MM.1S (cell line): ENCODE measurements at regions not wholly inside any gene's neighbourhood (a gene's known extent, or its start where the extent isn't known, plus 50 kb on each side); places are given as distances from the start of the nearest gene placed in this dataset.

Experiments
- DNase-seq: peaks from one replicate; pipeline ENCODE4 v3.0.0-alpha.2; 2015
- H2AFZ ChIP-seq: fragments of 300-600 bp; sonication (generic); 2 replicates; pipeline ENCODE4 v1.6.0; 2016; ENCODE audit warnings: antibody characterized with exemption, low read length
- H3F3A ChIP-seq: fragments of 300-600 bp; sonication (generic); 2 replicates; pipeline ENCODE4 v1.6.1; 2016; ENCODE audit warnings: mild to moderate bottlenecking, antibody characterized with exemption, low read length, moderate library complexity, mixed read lengths; ENCODE audit not compliant: insufficient read depth
- H3K27ac ChIP-seq: fragments of 300-600 bp; sonication (generic); 2 replicates; pipeline ENCODE4 v1.5.1; 2016; ENCODE audit warnings: mild to moderate bottlenecking, low read length
- H3K27me3 ChIP-seq: fragments of 300-600 bp; sonication (generic); replicated peaks from 2 replicates; pipeline ENCODE4 v1.6.0; 2016; ENCODE audit warnings: low read length; ENCODE audit not compliant: insufficient read depth
- H3K36me3 ChIP-seq: fragments of 300-600 bp; sonication (generic); replicated peaks from 2 replicates; pipeline ENCODE4 v1.6.1; 2016; ENCODE audit warnings: mild to moderate bottlenecking, low read length, mixed read lengths; ENCODE audit not compliant: insufficient read depth
- H3K4me1 ChIP-seq: fragments of 300-600 bp; sonication (generic); 2 replicates; pipeline ENCODE4 v1.6.1; 2016; ENCODE audit warnings: low read length, mixed read lengths
- H3K4me2 ChIP-seq: fragments of 300-600 bp; sonication (generic); 2 replicates; pipeline ENCODE4 v1.6.0; 2016; ENCODE audit warnings: low read depth, low read length
- H3K4me3 ChIP-seq: fragments of 300-600 bp; sonication (generic); 2 replicates; pipeline ENCODE4 v1.5.1; 2016; ENCODE audit warnings: low read length, mixed read lengths
- H3K79me2 ChIP-seq: fragments of 300-600 bp; sonication (generic); 2 replicates; pipeline ENCODE4 v1.6.1; 2016; ENCODE audit warnings: mixed run types, low read length, mixed read lengths
- H3K9ac ChIP-seq: fragments of 300-600 bp; sonication (generic); 2 replicates; pipeline ENCODE4 v1.6.1; 2016; ENCODE audit warnings: low read length, mixed read lengths
- H3K9me2 ChIP-seq: fragments of 300-600 bp; sonication (generic); replicated peaks from 2 replicates; pipeline ENCODE4 v1.6.1; 2016; ENCODE audit warnings: mild to moderate bottlenecking, low read length, mixed read lengths; ENCODE audit not compliant: insufficient read depth
- H3K9me3 ChIP-seq: fragments of 300-600 bp; sonication (generic); replicated peaks from 2 replicates; pipeline ENCODE4 v1.6.1; 2016; ENCODE audit warnings: mild to moderate bottlenecking, low read length, mixed read lengths; ENCODE audit not compliant: insufficient read depth
- H4K20me1 ChIP-seq: fragments of 300-600 bp; sonication (generic); 2 replicates; pipeline ENCODE4 v1.6.1; 2016; ENCODE audit warnings: mild to moderate bottlenecking, low read length, moderate library complexity, mixed read lengths; ENCODE audit not compliant: insufficient read depth
- EZH2 ChIP-seq: fragments of 300-600 bp; sonication (generic); optimal IDR thresholded peaks from 2 replicates; pipeline ENCODE3; 2017; ENCODE audit warnings: low read depth, mild to moderate bottlenecking, antibody characterized with exemption, low read length, mixed read lengths
- EZH2phosphoT487 ChIP-seq: fragments of 300-600 bp; sonication (generic); IDR thresholded peaks from 2 replicates; pipeline ENCODE4 v1.6.1; 2018; ENCODE audit warnings: antibody characterized with exemption, low read length
- TF ChIP-seq, protein P1 (sequence below): fragments of 300-600 bp; sonication (generic); IDR thresholded peaks from 2 replicates; pipeline ENCODE4 v1.5.1; 2016; ENCODE audit warnings: antibody characterized with exemption, low read length, mixed read lengths

DNA sequence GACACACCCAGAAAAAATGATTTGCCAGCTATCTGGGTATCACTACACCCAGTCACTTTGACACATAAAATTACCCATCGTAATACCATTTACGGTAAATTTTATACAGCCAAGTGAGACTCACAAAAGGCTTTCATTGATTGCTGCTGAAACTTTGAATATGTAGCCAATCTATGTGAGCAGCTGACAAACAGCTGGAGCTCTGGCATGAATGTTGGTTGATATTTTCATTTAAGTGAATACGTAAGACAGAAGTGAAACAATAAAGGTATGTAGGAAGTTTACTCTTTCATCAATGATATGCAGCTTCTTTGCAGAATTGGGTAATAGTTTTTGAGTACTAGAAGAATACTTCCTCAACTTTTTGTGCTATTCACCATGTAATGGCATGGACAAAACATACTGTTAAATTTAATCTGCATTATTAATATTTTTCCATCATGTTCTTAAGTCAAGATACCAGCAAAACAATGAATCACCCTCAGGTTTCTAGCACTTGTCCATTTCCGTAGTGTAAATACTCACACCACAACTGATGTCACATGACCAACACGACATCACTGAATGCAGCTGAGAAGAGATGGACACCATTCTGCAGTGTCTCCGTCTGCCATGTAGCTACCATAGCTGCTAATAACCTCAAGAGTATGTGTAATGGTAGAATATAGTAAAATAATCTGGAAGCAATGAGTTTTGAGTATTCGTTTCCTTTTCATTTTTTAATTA, 205.9 kb upstream of the HES1 start:
- Histone ChIP-seq H3F3A (no peaks in the 10 kb centered on the region), H3K4me3 (no peak overlapping the region), H3K27ac (no peak overlapping the region), H3K9me3 (no peaks in the 10 kb centered on the region), H3K9me2 (no peaks in the 10 kb centered on the region), H3K79me2 (no peaks in the 10 kb centered on the region), H3K36me3 (no peaks in the 10 kb centered on the region), H3K9ac (no peak overlapping the region), H3K4me2 (no peak overlapping the region), H3K4me1 (no peaks in the 10 kb centered on the region), H2AFZ (no peak overlapping the region), H4K20me1 (no peaks in the 10 kb centered on the region), H3K27me3 (no peaks in the 10 kb centered on the region)
- TF ChIP-seq, protein P1, sequence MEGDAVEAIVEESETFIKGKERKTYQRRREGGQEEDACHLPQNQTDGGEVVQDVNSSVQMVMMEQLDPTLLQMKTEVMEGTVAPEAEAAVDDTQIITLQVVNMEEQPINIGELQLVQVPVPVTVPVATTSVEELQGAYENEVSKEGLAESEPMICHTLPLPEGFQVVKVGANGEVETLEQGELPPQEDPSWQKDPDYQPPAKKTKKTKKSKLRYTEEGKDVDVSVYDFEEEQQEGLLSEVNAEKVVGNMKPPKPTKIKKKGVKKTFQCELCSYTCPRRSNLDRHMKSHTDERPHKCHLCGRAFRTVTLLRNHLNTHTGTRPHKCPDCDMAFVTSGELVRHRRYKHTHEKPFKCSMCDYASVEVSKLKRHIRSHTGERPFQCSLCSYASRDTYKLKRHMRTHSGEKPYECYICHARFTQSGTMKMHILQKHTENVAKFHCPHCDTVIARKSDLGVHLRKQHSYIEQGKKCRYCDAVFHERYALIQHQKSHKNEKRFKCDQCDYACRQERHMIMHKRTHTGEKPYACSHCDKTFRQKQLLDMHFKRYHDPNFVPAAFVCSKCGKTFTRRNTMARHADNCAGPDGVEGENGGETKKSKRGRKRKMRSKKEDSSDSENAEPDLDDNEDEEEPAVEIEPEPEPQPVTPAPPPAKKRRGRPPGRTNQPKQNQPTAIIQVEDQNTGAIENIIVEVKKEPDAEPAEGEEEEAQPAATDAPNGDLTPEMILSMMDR: no peak
- no peak for TF ChIP-seq EZH2phosphoT487
- TF ChIP-seq EZH2: no peak
- DNase-seq: no peak

DNA sequence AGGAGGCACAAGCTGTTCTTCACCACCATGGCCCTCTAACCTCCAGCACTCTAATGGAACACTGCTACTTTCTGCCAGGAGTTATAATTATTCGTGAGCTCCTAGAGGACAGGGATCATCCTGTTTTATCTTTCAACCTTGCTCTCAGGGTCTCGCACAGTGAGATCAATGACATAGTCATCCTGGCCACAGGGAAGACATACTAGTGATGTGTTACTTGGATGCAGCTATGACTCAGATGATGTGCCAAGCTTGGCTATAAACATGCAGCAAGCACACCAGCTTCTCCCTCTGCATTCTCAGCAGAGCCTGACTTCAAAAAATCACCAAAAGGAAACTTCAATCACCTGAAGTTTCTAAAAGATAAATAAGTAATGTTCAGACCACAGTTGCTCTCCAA, 203.8 kb upstream of the HES1 start:
- no peaks in the 10 kb centered on the region for H3K79me2 ChIP-seq
- no peaks in the 10 kb centered on the region for H3K36me3 ChIP-seq

DNA sequence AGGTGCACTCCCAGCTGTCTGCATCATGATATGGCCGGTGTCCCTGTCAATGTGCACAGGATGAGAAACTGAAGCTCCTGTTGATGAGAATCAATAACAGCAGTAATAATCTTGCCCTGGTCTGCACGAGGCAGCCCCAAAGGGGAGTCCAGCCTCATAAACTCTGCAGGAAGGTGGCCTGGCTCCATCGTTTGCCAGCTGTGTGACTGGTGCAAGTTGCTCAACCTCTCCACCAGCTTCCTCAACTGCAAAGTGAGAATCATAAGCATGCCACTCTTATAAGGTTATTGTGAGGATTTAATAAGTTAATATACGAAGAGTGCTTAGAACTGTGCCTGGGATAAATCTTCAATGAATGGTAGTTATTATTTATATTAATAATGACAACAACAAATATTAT, 203.4 kb upstream of the HES1 start:
- Histone ChIP-seq H3K9me3 (no peaks in the 10 kb centered on the region), H3K9me2 (no peaks in the 10 kb centered on the region), H3F3A (no peaks in the 10 kb centered on the region), H3K4me2 (no peak overlapping the region), H3K4me1 (no peaks in the 10 kb centered on the region), H2AFZ (no peak overlapping the region), H3K79me2 (no peaks in the 10 kb centered on the region), H3K27ac (no peak overlapping the region), H3K36me3 (no peaks in the 10 kb centered on the region), H3K9ac (no peak overlapping the region), H3K27me3 (no peaks in the 10 kb centered on the region), H3K4me3 (no peak overlapping the region), H4K20me1 (no peaks in the 10 kb centered on the region)
- TF ChIP-seq, protein P1: no peak
- TF ChIP-seq EZH2phosphoT487 (no peak), EZH2 (no peak)
- no peak for DNase-seq

More for the DNA sequence above, 203.8 kb upstream of the HES1 start:
- Histone ChIP-seq H3K9me2 (no peaks in the 10 kb centered on the region), H2AFZ (no peak overlapping the region), H3K27me3 (no peaks in the 10 kb centered on the region), H3K4me2 (no peak overlapping the region), H3K4me3 (no peak overlapping the region), H3K4me1 (no peaks in the 10 kb centered on the region), H3K9ac (no peak overlapping the region), H3K9me3 (no peaks in the 10 kb centered on the region), H3K27ac (no peak overlapping the region), H4K20me1 (no peaks in the 10 kb centered on the region), H3F3A (no peaks in the 10 kb centered on the region)
- DNase-seq: no peak
- TF ChIP-seq, protein P1: no peak
- TF ChIP-seq EZH2 (no peak), EZH2phosphoT487 (no peak)
